HG03432 (cell line): ENCODE measurements at regions not wholly inside any gene's neighbourhood (a gene's known extent, or its start where the extent isn't known, plus 50 kb on each side); places are given as distances from the start of the nearest gene placed in this dataset.

Experiments used
- ATAC-seq: cut with Tn5 transposase; IDR thresholded peaks from one replicate; pipeline ENCODE4 v1.9.1; 2021; ENCODE audit warnings: mild to moderate bottlenecking, moderate library complexity; ENCODE audit not compliant: unreplicated experiment

GRCh38 chr4:100130964-100131363 lies 59.3 kb downstream of the DDIT4L start:
- no peak for ATAC-seq

GRCh38 chr4:100130491-100130890 lies 59.8 kb downstream of the DDIT4L start:
- no peak for ATAC-seq

GRCh38 chr4:100129774-100130173 lies 60.5 kb downstream of the DDIT4L start:
- no peak for ATAC-seq

DNA sequence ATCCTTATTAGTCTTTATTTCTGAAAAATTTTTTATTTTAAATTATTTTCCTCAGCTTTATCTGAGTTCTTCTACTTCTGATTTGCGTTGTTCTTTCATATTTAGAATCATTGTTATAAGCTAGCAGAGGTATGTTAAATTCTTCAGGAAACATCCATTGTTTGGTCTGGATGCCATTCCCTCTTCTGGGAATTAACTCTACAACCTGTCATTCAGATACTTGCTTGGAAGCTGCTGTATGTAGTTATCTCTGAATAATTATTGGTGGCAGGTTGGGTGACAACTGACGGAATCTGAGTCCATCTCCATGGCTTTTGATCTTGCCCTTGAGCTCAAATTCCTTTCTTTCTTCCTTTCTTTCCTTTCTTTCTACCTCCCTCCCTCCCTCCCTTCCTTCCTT lies 61.9 kb downstream of the DDIT4L start:
- no peak for ATAC-seq

DNA sequence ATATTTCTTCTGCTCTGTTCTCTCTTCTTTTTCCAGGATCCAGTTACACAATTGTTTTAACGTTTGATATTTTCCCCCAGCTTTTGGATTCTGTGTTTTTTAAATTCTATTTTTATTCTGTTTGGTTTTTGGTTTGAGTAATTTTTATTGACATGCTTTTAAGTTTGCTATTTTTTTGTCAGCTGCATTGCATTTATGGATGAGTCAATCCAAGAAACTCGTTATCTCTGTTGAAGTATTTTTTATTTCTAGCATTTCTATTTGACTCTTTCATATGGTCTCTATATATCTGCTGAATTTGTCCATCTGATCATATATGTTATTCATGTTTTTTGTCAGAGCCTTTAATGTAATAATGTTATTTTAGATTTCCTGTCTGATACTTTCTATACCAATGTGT lies 65.6 kb downstream of the DDIT4L start:
- no peak for ATAC-seq

GRCh38 chr4:100118181-100118580 lies 72.1 kb downstream of the DDIT4L start:
- ATAC-seq = no peak

DNA sequence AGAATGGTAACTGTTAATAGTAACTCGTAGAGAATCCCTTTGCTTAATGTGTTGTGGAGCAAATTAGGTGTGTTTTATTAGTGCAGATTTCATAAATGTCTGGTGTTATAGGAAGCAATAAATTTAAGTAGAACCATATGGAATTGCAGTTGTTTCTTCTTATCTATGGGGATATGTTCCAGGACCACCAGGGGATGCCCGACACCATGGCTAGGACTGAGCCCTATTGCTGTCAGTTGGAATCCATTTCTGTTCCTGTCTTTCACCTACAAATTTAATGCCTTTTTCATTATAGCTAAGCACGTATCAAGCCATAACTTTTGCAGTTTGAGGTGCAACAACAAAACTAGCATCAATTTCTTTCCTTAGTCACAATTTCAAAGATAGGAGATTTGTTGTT lies 72.5 kb downstream of the DDIT4L start:
- ATAC-seq = no peak

- ATAC-seq = no peak
These were observed 75.4 kb downstream of the DDIT4L start for GRCh38 chr4:100114909-100115308.

GRCh38 chr4:100113732-100114131 lies 76.5 kb downstream of the DDIT4L start:
- no peak for ATAC-seq

- ATAC-seq = no peak
These were observed 77.2 kb downstream of the DDIT4L start for GRCh38 chr4:100113096-100113495.

DNA sequence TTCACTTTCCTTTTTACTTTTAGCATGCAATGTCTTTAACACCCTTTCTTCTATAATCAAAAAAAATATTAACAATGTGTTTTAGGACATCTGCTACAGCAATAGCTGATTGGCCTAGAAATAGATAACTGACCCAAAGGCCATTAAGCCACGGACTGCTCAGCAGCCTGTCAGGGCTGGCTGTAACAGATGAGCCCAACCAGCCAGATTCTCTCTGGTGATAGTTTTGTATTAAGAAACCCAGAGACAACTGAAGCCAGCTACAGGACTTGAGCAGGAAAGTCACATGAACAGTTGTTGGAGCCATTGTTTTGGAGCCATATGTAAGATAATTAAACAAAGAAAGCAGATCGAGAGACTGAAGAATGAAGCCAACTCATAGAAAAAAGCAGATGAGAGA lies 80.3 kb downstream of the DDIT4L start:
- no peak for ATAC-seq

- ATAC-seq = no peak
These were observed 81.4 kb downstream of the DDIT4L start for GRCh38 chr4:100108869-100109268.

- ATAC-seq = peak; percentile 99
These were observed 83.3 kb downstream of the DDIT4L start for GRCh38 chr4:100106982-100107381.

- ATAC-seq = no peak
These were observed 86.6 kb downstream of the DDIT4L start for GRCh38 chr4:100103671-100104070.

DNA sequence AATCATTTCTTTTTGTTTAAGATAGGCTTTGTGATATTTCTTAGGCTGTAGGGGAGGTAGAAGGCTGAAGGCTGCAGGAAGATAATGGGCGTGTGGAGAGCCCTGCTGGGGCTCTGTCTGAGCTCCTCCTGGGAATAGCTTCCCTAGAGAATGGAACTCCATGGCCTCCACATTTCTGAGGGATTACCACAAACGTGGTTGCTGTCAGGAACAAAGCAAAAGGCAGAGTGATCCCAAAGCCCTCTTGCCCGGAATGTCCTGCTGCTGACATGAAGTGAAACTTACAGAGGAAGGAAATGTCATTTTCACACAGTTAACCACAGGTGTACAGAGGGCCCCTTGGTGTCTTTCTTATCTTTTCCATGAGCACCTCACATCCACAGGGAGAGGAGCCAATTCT lies 89.3 kb downstream of the DDIT4L start:
- ATAC-seq = peak; percentile 56

GRCh38 chr4:100099746-100100145 lies 90.5 kb downstream of the DDIT4L start:
- no peak for ATAC-seq

- ATAC-seq = no peak
These were observed 91.6 kb downstream of the DDIT4L start for GRCh38 chr4:100098681-100099080.

DNA sequence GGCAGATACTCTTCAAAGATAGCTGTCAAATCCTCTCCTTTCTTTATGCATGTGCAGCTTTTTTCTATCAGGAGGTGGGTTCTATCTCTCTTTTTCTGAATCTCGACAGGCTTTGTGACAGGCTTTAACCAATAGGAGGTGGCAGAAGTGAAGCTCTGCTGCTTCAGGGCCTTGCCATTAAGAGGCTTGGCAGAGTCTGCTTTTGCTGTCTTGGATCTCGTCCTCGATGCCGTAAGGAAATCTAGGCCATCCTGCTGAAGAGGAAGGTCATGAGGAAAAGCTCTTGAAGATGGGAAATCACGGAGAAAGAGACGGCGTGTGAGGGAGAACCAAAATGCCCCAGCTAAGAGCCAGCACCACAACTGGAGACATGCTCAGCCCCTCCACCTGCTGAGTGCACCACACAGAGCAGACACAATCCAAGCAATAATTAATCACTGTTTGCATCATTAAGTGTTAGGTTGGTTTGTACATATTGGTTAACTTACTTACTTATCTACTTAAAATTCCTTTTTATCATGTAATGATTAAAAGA lies 92.2 kb downstream of the DDIT4L start:
- no peak for ATAC-seq

- peak; percentile 89 for ATAC-seq
These were observed 94.3 kb downstream of the DDIT4L start for GRCh38 chr4:100095729-100096595.

DNA sequence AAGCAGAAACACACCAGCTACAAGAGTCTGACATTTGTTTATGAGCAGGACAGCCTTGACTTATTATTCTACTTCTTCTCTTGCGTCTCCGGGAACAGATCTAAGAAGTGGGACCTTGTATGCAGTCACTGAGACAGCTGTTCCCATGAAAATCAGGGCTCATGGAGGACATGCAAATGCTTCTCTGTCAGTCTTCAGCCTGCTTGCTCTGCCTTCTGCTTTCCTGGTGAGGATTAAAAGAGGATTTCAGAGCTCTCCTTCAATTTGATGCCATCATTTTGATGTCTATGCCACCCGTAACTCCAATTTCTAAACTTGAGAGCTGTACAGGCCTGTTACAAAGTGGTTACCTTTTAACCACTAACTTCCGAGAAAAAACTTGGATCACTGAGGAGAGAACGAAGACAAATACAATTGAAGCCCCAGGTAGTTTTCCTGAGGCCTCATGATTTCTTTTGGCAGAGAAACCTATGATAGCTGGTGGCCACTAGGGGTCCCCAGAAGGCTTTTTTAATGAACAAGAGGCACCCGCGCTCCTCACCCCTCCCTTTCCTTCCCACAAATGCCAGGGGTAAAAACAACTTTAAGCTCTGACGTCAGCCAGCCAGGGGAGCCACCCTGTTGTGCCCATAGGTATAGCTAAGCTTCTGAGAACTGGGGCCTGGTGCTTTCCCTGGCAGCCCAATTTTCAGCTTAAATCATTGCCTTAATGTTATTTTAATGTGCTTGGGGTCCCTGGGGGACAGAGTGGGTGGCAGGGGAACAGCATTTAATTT lies 97.0 kb downstream of the DDIT4L start:
- ATAC-seq = peak; percentile 88

- ATAC-seq = no peak
These were observed 102.5 kb downstream of the DDIT4L start for GRCh38 chr4:100087743-100088142.
